HG03442 (cell line): ENCODE measurements at regions not wholly inside any gene's neighbourhood (a gene's known extent, or its start where the extent isn't known, plus 50 kb on each side); places are given as distances from the start of the nearest gene placed in this dataset.
A peak's percentile ranks its signal among the peaks of the same experiment; 100 is the strongest.

Experiments used
- ATAC-seq: cut with Tn5 transposase; IDR thresholded peaks from one replicate; pipeline ENCODE4 v1.9.1; 2021; ENCODE audit warnings: mild to moderate bottlenecking, moderate library complexity; ENCODE audit not compliant: unreplicated experiment

- ATAC-seq: no peak
These were observed 659.8 kb downstream of the BCL11A start for GRCh38 chr2:59893612-59894011.

- ATAC-seq: no peak
These were observed 661.1 kb downstream of the BCL11A start for GRCh38 chr2:59892398-59892797.

- ATAC-seq: no peak
These were observed 664.1 kb downstream of the BCL11A start for GRCh38 chr2:59889305-59889704.

GRCh38 chr2:59888706-59889105, 664.7 kb downstream of the BCL11A start:
- no peak for ATAC-seq

- peak; percentile 99 for ATAC-seq
These were observed 665.4 kb downstream of the BCL11A start for GRCh38 chr2:59888015-59888414.

GRCh38 chr2:59887366-59887765, 666.1 kb downstream of the BCL11A start:
- no peak for ATAC-seq

GRCh38 chr2:59886759-59887158, 666.7 kb downstream of the BCL11A start:
- no peak for ATAC-seq

- ATAC-seq: no peak
These were observed 667.9 kb downstream of the BCL11A start for GRCh38 chr2:59885541-59885940.

GRCh38 chr2:59884166-59884565, 669.3 kb downstream of the BCL11A start:
- ATAC-seq: no peak

GRCh38 chr2:59882822-59883221, 670.6 kb downstream of the BCL11A start:
- no peak for ATAC-seq

GRCh38 chr2:59882279-59882678, 671.2 kb downstream of the BCL11A start:
- no peak for ATAC-seq

GRCh38 chr2:59881218-59881617, 672.2 kb downstream of the BCL11A start:
- ATAC-seq: no peak

- no peak for ATAC-seq
These were observed 673.7 kb downstream of the BCL11A start for GRCh38 chr2:59879700-59880131.

- ATAC-seq: no peak
These were observed 677.6 kb downstream of the BCL11A start for GRCh38 chr2:59875836-59876235.

- ATAC-seq: no peak
These were observed 678.3 kb downstream of the BCL11A start for GRCh38 chr2:59874971-59875755.

GRCh38 chr2:59874361-59874760, 679.1 kb downstream of the BCL11A start:
- no peak for ATAC-seq

- ATAC-seq: no peak
These were observed 681.6 kb downstream of the BCL11A start for GRCh38 chr2:59871830-59872229.

GRCh38 chr2:59868981-59869380, 684.5 kb downstream of the BCL11A start:
- ATAC-seq: no peak

- no peak for ATAC-seq
These were observed 687.0 kb downstream of the BCL11A start for GRCh38 chr2:59866436-59866835.

- no peak for ATAC-seq
These were observed 694.9 kb downstream of the BCL11A start for GRCh38 chr2:59858540-59858939.

- no peak for ATAC-seq
These were observed 696.3 kb downstream of the BCL11A start for GRCh38 chr2:59857109-59857508.

- ATAC-seq: no peak
These were observed 697.1 kb downstream of the BCL11A start for GRCh38 chr2:59856391-59856790.

- ATAC-seq: no peak
These were observed 700.4 kb downstream of the BCL11A start for GRCh38 chr2:59853032-59853431.
